Endothelial cell of umbilical vein (primary cell): ENCODE measurements at regions not wholly inside any gene's neighbourhood (a gene's known extent, or its start where the extent isn't known, plus 50 kb on each side); places are given as distances from the start of the nearest gene placed in this dataset.

Experiments used
- BruUV-seq: library from RNA; stranded (reverse); fragments of 400-500 nt; replicated peaks from 2 replicates; lab custom pipeline; 2021; lab: Mats Ljungman, UMichigan
- CTCF ChIA-PET: fragments of 300-600, 350-600 bp; sonication (Branson Sonifier 250); formaldehyde crosslinking; loops from one replicate; lab custom pipeline; 2021; ENCODE audit warnings: antibody characterized with exemption, inconsistent platforms; lab: Charles Lee
- POLR2A ChIA-PET: fragments of 300-600, 350-600 bp; sonication (Branson Sonifier 250); formaldehyde crosslinking; loops from one replicate; lab custom pipeline; 2021; ENCODE audit warnings: antibody characterized with exemption, inconsistent platforms; lab: Charles Lee
- DNase-seq: peaks from one replicate; pipeline ENCODE4 v3.0.0-alpha.2; 2011; ENCODE audit warnings: low read depth, low spot score
- FAIRE-seq: peaks from 2 replicates; lab custom pipeline; 2011; peaks lifted over from hg19 to GRCh38; lab: Jason Lieb, UNC
- H2AFZ ChIP-seq: 2 replicates; pipeline ENCODE4 v1.6.0; 2012; ENCODE audit warnings: low read depth, low read length, control low read depth, inconsistent platforms
- H3K27ac ChIP-seq: 2 replicates; pipeline ENCODE4 v1.5.1; 2011; ENCODE audit warnings: low read depth, mild to moderate bottlenecking, control low read depth, low read length, moderate library complexity; ENCODE audit not compliant: insufficient read depth
- H3K27me3 ChIP-seq, 2 experiments: 2 replicates each; pipeline versions ENCODE4 v1.6.0 to v1.6.1; 2011; ENCODE audit warnings: low read length in 2 of 2, mixed read lengths in 1 of 2; ENCODE audit not compliant: control insufficient read depth in 2 of 2, insufficient read depth in 2 of 2
- H3K36me3 ChIP-seq, 2 experiments: 2 replicates in 1 of 2; 3 replicates in 1 of 2; pipeline ENCODE4 v1.5.1; 2011; ENCODE audit warnings: low read length in 2 of 2, mild to moderate bottlenecking in 1 of 2, moderate library complexity in 1 of 2; ENCODE audit not compliant: control insufficient read depth in 2 of 2, insufficient read depth in 2 of 2; ENCODE audit errors: extremely low read depth in 1 of 2
- H3K4me1 ChIP-seq: 3 replicates; pipeline ENCODE4 v1.5.1; 2011; ENCODE audit warnings: mild to moderate bottlenecking, low read length; ENCODE audit not compliant: control insufficient read depth, insufficient read depth; ENCODE audit errors: extremely low read depth
- H3K4me2 ChIP-seq: 2 replicates; pipeline ENCODE4 v1.6.1; 2011; ENCODE audit warnings: low read length, control low read depth, mixed read lengths; ENCODE audit not compliant: insufficient read depth
- H3K4me3 ChIP-seq, 3 experiments: fragments of 200-600 bp in 1 of 3; sonication (generic), shearing (Covaris generic) in 1 of 3; replicated peaks in 1 of 3; 2 replicates each; pipeline ENCODE4 v1.5.1; 2011 to 2016; ENCODE audit warnings: control low read depth in 3 of 3, low read length in 3 of 3, mild to moderate bottlenecking in 2 of 3, inconsistent platforms in 1 of 3, low read depth in 1 of 3, moderate library complexity in 1 of 3; ENCODE audit not compliant: insufficient read depth in 1 of 3
- H3K79me2 ChIP-seq: 2 replicates; pipeline ENCODE4 v1.6.0; 2012; ENCODE audit warnings: low read length, inconsistent platforms; ENCODE audit not compliant: control insufficient read depth, insufficient read depth
- H3K9ac ChIP-seq: replicated peaks from 2 replicates; pipeline ENCODE3; 2011; ENCODE audit warnings: low read length, control low read depth; ENCODE audit not compliant: insufficient read depth; ENCODE audit errors: extremely low read depth
- H3K9me1 ChIP-seq: replicated peaks from 3 replicates; pipeline ENCODE4 v1.6.0; 2011; ENCODE audit warnings: mild to moderate bottlenecking, low read length; ENCODE audit not compliant: control insufficient read depth, insufficient read depth; ENCODE audit errors: extremely low read depth
- H3K9me3 ChIP-seq: replicated peaks from 2 replicates; pipeline ENCODE4 v1.5.1; 2012; ENCODE audit warnings: low read length, inconsistent platforms; ENCODE audit not compliant: control insufficient read depth, insufficient read depth
- H4K20me1 ChIP-seq: replicated peaks from 2 replicates; pipeline ENCODE3; 2011; ENCODE audit warnings: mild to moderate bottlenecking, low read length; ENCODE audit not compliant: control insufficient read depth, insufficient read depth; ENCODE audit errors: extremely low read depth
- CTCF ChIP-seq, 2 donors: IDR thresholded peaks; 1 replicate in 1 of 2; 2 replicates in 1 of 2; pipeline ENCODE4 v1.5.1; 2011; ENCODE audit warnings: low read length in 2 of 2, mild to moderate bottlenecking in 2 of 2, moderate library complexity in 2 of 2, control low read depth in 1 of 2, inconsistent platforms in 1 of 2, low read depth in 1 of 2; ENCODE audit not compliant: insufficient read depth in 1 of 2; ENCODE audit errors: extremely low read depth in 1 of 2
- EZH2 ChIP-seq: IDR thresholded peaks from 2 replicates; pipeline ENCODE4 v1.6.1; 2012; ENCODE audit warnings: borderline replicate concordance, low read depth, mild to moderate bottlenecking, moderate library complexity, low read length, inconsistent platforms; ENCODE audit not compliant: severe bottlenecking
- FOS ChIP-seq: IDR thresholded peaks from 2 replicates; pipeline ENCODE4 v1.6.1; 2011; ENCODE audit warnings: mild to moderate bottlenecking, low read length, moderate library complexity, borderline replicate concordance; ENCODE audit not compliant: insufficient read depth
- GATA2 ChIP-seq: IDR thresholded peaks from 2 replicates; pipeline ENCODE4 v1.7.0; 2011; ENCODE audit warnings: low read depth, mild to moderate bottlenecking, moderate library complexity, mixed read lengths, low read length; ENCODE audit not compliant: insufficient read length, insufficient read depth
- JUN ChIP-seq: IDR thresholded peaks from 2 replicates; pipeline ENCODE4 v1.6.1; 2011; ENCODE audit warnings: borderline replicate concordance, low read depth; ENCODE audit not compliant: insufficient read length, insufficient read depth
- MAX ChIP-seq: IDR thresholded peaks from 2 replicates; pipeline ENCODE4 v1.6.1; 2011; ENCODE audit not compliant: insufficient read depth, insufficient read length
- MYC ChIP-seq: IDR thresholded peaks from one replicate; pipeline ENCODE4 v1.6.1; 2011; ENCODE audit warnings: mild to moderate bottlenecking, low read depth, low read length
- POLR2A ChIP-seq: IDR thresholded peaks from 2 replicates; pipeline ENCODE4 v1.6.1; 2012; ENCODE audit warnings: low read depth, mild to moderate bottlenecking, control low read depth, low read length
- POLR2AphosphoS5 ChIP-seq: IDR thresholded peaks from 2 replicates; pipeline ENCODE4 v1.6.1; 2012; ENCODE audit warnings: low read depth, mild to moderate bottlenecking, control low read depth, low read length, moderate library complexity; ENCODE audit not compliant: insufficient read depth
- dilution Hi-C: fragments of 300-500 bp; cut with MboI; formaldehyde crosslinking; loops from one replicate; pipeline ENCODE4 v1.15.0; 2019; ENCODE audit warnings: low sequenced_read_pairs; ENCODE audit not compliant: extremely low pct_ligation_motif_present
- intact Hi-C: fragments of 100-400 bp; cut with micrococcal nuclease; formaldehyde crosslinking; loops from one replicate; pipeline ENCODE4 v1.10.0; 2022

GRCh38 chr20:54382419-54382818 is 93.0 kb upstream of the DOK5 start:
- DNase-seq (no peak), FAIRE-seq (no peak)
- Histone ChIP-seq H3K4me2 (no peak overlapping the region), H3K4me3 (no peak overlapping the region), H3K9me3 (no peaks in the 10 kb centered on the region), H3K36me3 (no peaks in the 10 kb centered on the region), H3K9ac (no peak overlapping the region), H3K27me3 (no peaks in the 10 kb centered on the region), H3K4me1 (no peaks in the 10 kb centered on the region), H2AFZ (no peak overlapping the region), H3K27ac (no peak overlapping the region), H4K20me1 (no peaks in the 10 kb centered on the region), H3K79me2 (no peaks in the 10 kb centered on the region), H3K9me1 (no peaks in the 10 kb centered on the region)
- TF ChIP-seq MAX (no peak), MYC (no peak), JUN (no peak), CTCF (IDR thresholded peaks at IDR 0.05; ENCODE audit: extremely low read depth in 1 of 2, insufficient read depth in 1 of 2, low read depth in 1 of 2, low read length in 2 of 2) (no peak), FOS (no peak), POLR2AphosphoS5 (no peak), EZH2 (no peak), GATA2 (no peak), POLR2A (no peak)
- POLR2A ChIA-PET = no interaction called here
- no TSS peak for BruUV-seq
- dilution Hi-C loops = no loop called here
- CTCF ChIA-PET = no interaction called here
- intact Hi-C loops = no loop called here
